ENCODE measurements at regions not wholly inside any gene's neighbourhood (a gene's known extent, or its start where the extent isn't known, plus 50 kb on each side); places are given as distances from the start of the nearest gene placed in this dataset.

DNA sequence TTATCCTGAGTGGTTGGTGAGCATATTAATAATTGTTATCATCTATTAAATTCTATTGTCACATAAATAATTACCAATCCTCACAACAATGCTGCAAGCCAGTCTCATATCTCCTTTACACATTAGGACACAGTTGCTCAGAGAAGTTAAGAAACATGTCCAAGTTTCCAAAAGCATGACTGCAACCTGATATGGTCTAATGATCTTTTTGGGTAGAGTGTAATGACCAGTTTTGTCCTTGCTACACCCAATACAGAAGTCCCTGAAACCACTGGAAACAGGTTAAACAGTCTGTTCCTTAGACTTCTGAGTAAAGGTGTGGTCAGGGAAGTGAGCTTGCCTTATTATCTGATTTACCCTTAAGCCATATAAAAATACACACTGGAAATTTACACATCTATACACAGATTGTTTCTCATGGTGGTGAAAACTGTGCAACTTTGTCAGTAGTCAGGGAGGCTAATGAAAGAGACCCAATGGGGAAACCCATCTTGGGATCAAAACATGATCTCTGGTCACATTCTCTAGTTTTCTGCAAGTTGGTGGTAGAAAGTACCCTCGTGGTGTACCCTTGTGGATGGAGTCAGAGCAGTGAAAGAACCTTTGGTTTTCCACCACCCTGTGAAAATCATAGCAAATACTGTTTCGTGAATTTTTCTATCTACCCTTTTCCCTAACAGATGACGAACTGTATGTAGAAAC, 146.0 kb upstream of the KLF12 start:
- no peak for TF ChIP-seq POLR2A (IDR thresholded peaks at IDR 0.05)
- TF ChIP-seq, protein P1, sequence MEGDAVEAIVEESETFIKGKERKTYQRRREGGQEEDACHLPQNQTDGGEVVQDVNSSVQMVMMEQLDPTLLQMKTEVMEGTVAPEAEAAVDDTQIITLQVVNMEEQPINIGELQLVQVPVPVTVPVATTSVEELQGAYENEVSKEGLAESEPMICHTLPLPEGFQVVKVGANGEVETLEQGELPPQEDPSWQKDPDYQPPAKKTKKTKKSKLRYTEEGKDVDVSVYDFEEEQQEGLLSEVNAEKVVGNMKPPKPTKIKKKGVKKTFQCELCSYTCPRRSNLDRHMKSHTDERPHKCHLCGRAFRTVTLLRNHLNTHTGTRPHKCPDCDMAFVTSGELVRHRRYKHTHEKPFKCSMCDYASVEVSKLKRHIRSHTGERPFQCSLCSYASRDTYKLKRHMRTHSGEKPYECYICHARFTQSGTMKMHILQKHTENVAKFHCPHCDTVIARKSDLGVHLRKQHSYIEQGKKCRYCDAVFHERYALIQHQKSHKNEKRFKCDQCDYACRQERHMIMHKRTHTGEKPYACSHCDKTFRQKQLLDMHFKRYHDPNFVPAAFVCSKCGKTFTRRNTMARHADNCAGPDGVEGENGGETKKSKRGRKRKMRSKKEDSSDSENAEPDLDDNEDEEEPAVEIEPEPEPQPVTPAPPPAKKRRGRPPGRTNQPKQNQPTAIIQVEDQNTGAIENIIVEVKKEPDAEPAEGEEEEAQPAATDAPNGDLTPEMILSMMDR (IDR thresholded peaks at IDR 0.05), result no peak
- TF ChIP-seq EP300 (IDR thresholded peaks at IDR 0.05), result no peak

Measured in ovary (tissue), 3 donors.